H1 (cell line): ENCODE measurements at regions not wholly inside any gene's neighbourhood (a gene's known extent, or its start where the extent isn't known, plus 50 kb on each side); places are given as distances from the start of the nearest gene placed in this dataset.
"Not testable (repeated sequence)": the region's sequence is repeated elsewhere in the genome, so short reads cannot be mapped to it uniquely, and the experiment has no call there.

ENCODE experiments used
- CTCF ChIA-PET: fragments of 300-600 bp; sonication (Branson Sonifier 250); formaldehyde crosslinking; loops from one replicate; lab custom pipeline; 2021; ENCODE audit not compliant: partially characterized antibody; lab: Charles Lee
- POLR2A ChIA-PET: fragments of 300-600 bp; sonication (Branson Sonifier 250); formaldehyde crosslinking; loops from one replicate; lab custom pipeline; 2021; ENCODE audit warnings: inconsistent platforms; ENCODE audit not compliant: partially characterized antibody; lab: Charles Lee
- DNase-seq, 2 experiments: peaks; one replicate each; pipeline versions ENCODE4 v3.0.0 to v3.0.0-alpha.2; 2010 to 2022; ENCODE audit warnings: low spot score in 2 of 2, low read depth in 1 of 2, mixed read lengths in 1 of 2
- FAIRE-seq: peaks from 2 replicates; lab custom pipeline; 2011; peaks lifted over from hg19 to GRCh38; lab: Jason Lieb, UNC
- H2AFZ ChIP-seq: 2 replicates; pipeline ENCODE4 v1.8.1; 2012; ENCODE audit warnings: low read length, inconsistent platforms
- H2AK5ac ChIP-seq: 2 replicates; pipeline ENCODE4 v1.6.1; 2013; ENCODE audit warnings: low read depth, low read length
- H2BK120ac ChIP-seq: replicated peaks from 2 replicates; pipeline ENCODE3; 2013; ENCODE audit warnings: low read depth, low read length, inconsistent platforms
- H2BK12ac ChIP-seq: 2 replicates; pipeline ENCODE4 v1.6.1; 2013; ENCODE audit warnings: low read depth, low read length
- H2BK15ac ChIP-seq: 2 replicates; pipeline ENCODE4 v1.6.1; 2013; ENCODE audit warnings: low read length
- H2BK20ac ChIP-seq: 2 replicates; pipeline ENCODE4 v1.6.1; 2013; ENCODE audit warnings: low read length
- H2BK5ac ChIP-seq: 2 replicates; pipeline ENCODE4 v1.6.1; 2013; ENCODE audit warnings: low read depth, low read length
- H3K14ac ChIP-seq: 2 replicates; pipeline ENCODE4 v1.6.1; 2013; ENCODE audit warnings: inconsistent platforms; ENCODE audit not compliant: insufficient read length
- H3K18ac ChIP-seq: 2 replicates; pipeline ENCODE4 v1.6.1; 2013; ENCODE audit warnings: low read length; ENCODE audit errors: extremely low read depth
- H3K23ac ChIP-seq: 2 replicates; pipeline ENCODE4 v1.6.1; 2013; ENCODE audit warnings: inconsistent platforms; ENCODE audit not compliant: insufficient read length
- H3K23me2 ChIP-seq: 2 replicates; pipeline ENCODE4 v1.6.1; 2013; ENCODE audit warnings: low read depth, low read length
- H3K27ac ChIP-seq: 2 replicates; pipeline ENCODE4 v1.6.1; 2011; ENCODE audit warnings: low read depth, low read length, inconsistent platforms
- H3K27me3 ChIP-seq, 4 experiments: replicated peaks in 1 of 4; 1 replicate in 1 of 4; 2 replicates in 3 of 4; pipeline versions ENCODE4 v1.6.1 to v1.8.1; 2011 to 2013; ENCODE audit warnings: low read length in 3 of 4, mild to moderate bottlenecking in 3 of 4, inconsistent platforms in 2 of 4, mixed read lengths in 2 of 4, moderate library complexity in 1 of 4; ENCODE audit not compliant: control insufficient read depth in 3 of 4, insufficient read depth in 3 of 4; ENCODE audit errors: extremely low read depth in 1 of 4
- H3K36me3 ChIP-seq, 4 experiments: 2 replicates each; pipeline versions ENCODE4 v1.6.1 to v1.8.1; 2011 to 2013; ENCODE audit warnings: mild to moderate bottlenecking in 4 of 4, low read length in 3 of 4, moderate library complexity in 2 of 4, control low read depth in 1 of 4, inconsistent platforms in 1 of 4; ENCODE audit not compliant: insufficient read depth in 4 of 4, control insufficient read depth in 2 of 4
- H3K4ac ChIP-seq: replicated peaks from 2 replicates; pipeline ENCODE3; 2013; ENCODE audit warnings: low read length, low read depth, mixed read lengths, inconsistent platforms; ENCODE audit not compliant: insufficient read length
- H3K4me1 ChIP-seq, 4 experiments: replicated peaks in 1 of 4; 1 replicate in 1 of 4; 2 replicates in 3 of 4; pipeline versions ENCODE4 v1.6.1 to v1.8.1; 2011 to 2013; ENCODE audit warnings: low read length in 3 of 4, inconsistent platforms in 2 of 4, mixed read lengths in 1 of 4; ENCODE audit not compliant: insufficient read depth in 4 of 4, control insufficient read depth in 3 of 4
- H3K4me2 ChIP-seq, 2 experiments: 2 replicates each; pipeline versions ENCODE4 v1.6.1 to v1.8.1; 2011 to 2013; ENCODE audit warnings: low read depth in 2 of 2, low read length in 2 of 2, control low read depth in 1 of 2, inconsistent platforms in 1 of 2, mild to moderate bottlenecking in 1 of 2; ENCODE audit not compliant: insufficient read depth in 1 of 2
- H3K4me3 ChIP-seq, 4 experiments: fragments of 200-600, 300-600 bp in 1 of 4; sonication (generic), shearing (Covaris generic), sonication (Bioruptor Twin) in 1 of 4; 2 replicates each; pipeline versions ENCODE4 v1.5.1 to v1.8.1; 2011 to 2016; ENCODE audit warnings: low read length in 4 of 4, low read depth in 3 of 4, control low read depth in 2 of 4, inconsistent platforms in 2 of 4, mild to moderate bottlenecking in 2 of 4, mixed read lengths in 1 of 4, moderate library complexity in 1 of 4; ENCODE audit not compliant: insufficient read depth in 2 of 4; ENCODE audit errors: extremely low read depth in 1 of 4
- H3K56ac ChIP-seq: replicated peaks from 2 replicates; pipeline ENCODE3; 2013; ENCODE audit warnings: low read depth, mild to moderate bottlenecking, mixed read lengths, low read length, inconsistent platforms; ENCODE audit not compliant: insufficient read length
- H3K79me1 ChIP-seq: 2 replicates; pipeline ENCODE4 v1.6.1; 2013; ENCODE audit warnings: low read depth, low read length, control low read depth
- H3K79me2 ChIP-seq, 2 experiments: 2 replicates each; pipeline versions ENCODE4 v1.6.1 to v1.8.1; 2012 to 2013; ENCODE audit warnings: low read length in 2 of 2, mild to moderate bottlenecking in 2 of 2, inconsistent platforms in 1 of 2; ENCODE audit not compliant: insufficient read depth in 2 of 2, control insufficient read depth in 1 of 2
- H3K9ac ChIP-seq, 4 experiments: replicated peaks in 1 of 4; 1 replicate in 1 of 4; 2 replicates in 3 of 4; pipeline versions ENCODE4 v1.6.1 to v1.8.1; 2011 to 2013; ENCODE audit warnings: low read depth in 3 of 4, low read length in 3 of 4, control low read depth in 2 of 4, mild to moderate bottlenecking in 2 of 4, moderate library complexity in 2 of 4, inconsistent platforms in 1 of 4; ENCODE audit errors: extremely low read depth in 1 of 4
- H3K9me3 ChIP-seq, 2 experiments: 2 replicates each; pipeline versions ENCODE4 v1.6.1 to v1.8.1; 2012 to 2013; ENCODE audit warnings: mild to moderate bottlenecking in 2 of 2, moderate library complexity in 2 of 2, control low read depth in 1 of 2, inconsistent platforms in 1 of 2, low read depth in 1 of 2, low read length in 1 of 2, mixed read lengths in 1 of 2; ENCODE audit not compliant: insufficient read depth in 2 of 2
- H4K20me1 ChIP-seq, 2 experiments: replicated peaks in 1 of 2; 2 replicates each; pipeline versions ENCODE3 to v1.8.1; 2011 to 2013; ENCODE audit warnings: inconsistent platforms in 2 of 2, low read length in 2 of 2, mild to moderate bottlenecking in 1 of 2; ENCODE audit not compliant: insufficient read depth in 2 of 2, control insufficient read depth in 1 of 2
- H4K5ac ChIP-seq: 2 replicates; pipeline ENCODE4 v1.6.1; 2013; ENCODE audit warnings: low read length, low read depth, mixed read lengths, inconsistent platforms; ENCODE audit not compliant: insufficient read length
- H4K8ac ChIP-seq: 2 replicates; pipeline ENCODE4 v1.8.0; 2013; ENCODE audit warnings: mild to moderate bottlenecking, moderate library complexity, low read length, inconsistent platforms; ENCODE audit not compliant: insufficient read depth; ENCODE audit errors: extremely low read depth
- H4K91ac ChIP-seq: replicated peaks from 2 replicates; pipeline ENCODE3; 2013; ENCODE audit warnings: low read length, mixed read lengths, inconsistent platforms; ENCODE audit not compliant: insufficient read length
- WGBS, 2 experiments: shearing (Covaris generic) in 1 of 2; methylation state at CpG; one replicate each; pipeline versions ENCODE4 v1.1.6 to v1.1.7; 2013 to 2015; ENCODE audit warnings: low lambda C conversion rate in 2 of 2, mixed read lengths in 2 of 2, inconsistent platforms in 1 of 2, low coverage in 1 of 2, missing lambda C conversion rate in 1 of 2; ENCODE audit not compliant: insufficient replicate concordance in 2 of 2, insufficient coverage in 1 of 2, insufficient read length in 1 of 2; ENCODE audit errors: extremely low coverage in 1 of 2, missing lambda C conversion rate in 1 of 2; 5-methylcytosine and 5-hydroxymethylcytosine counted together

DNA sequence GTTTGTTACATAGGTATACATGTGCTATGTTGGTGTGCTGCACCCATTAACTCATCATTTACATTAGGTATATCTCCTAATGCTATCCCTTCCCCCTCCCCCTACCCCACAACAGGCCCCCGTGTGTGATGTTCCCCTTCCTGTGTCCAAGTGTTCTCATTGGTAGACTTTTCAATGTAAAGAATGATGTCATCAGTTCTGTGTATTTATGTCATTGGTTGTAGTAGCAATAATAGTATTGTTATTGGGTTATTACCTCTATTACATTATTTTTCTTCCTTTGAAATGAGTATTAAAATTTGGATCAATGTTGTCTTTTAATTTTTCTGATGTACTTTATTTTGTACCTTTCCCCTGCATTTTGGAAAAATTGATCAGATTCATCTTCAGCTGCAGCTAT is 214.1 kb downstream of the TPRG1 start:
- H3K4me3 ChIP-seq, H4K5ac ChIP-seq, H2BK20ac ChIP-seq, H4K20me1 ChIP-seq, H3K4me1 ChIP-seq, H4K91ac ChIP-seq, H3K14ac ChIP-seq, H3K23ac ChIP-seq, H3K9me3 ChIP-seq, H3K4ac ChIP-seq, H3K27me3 ChIP-seq, H3K4me2 ChIP-seq, H4K8ac ChIP-seq, H2AFZ ChIP-seq, CTCF ChIA-PET, H2AK5ac ChIP-seq, H3K18ac ChIP-seq, H2BK12ac ChIP-seq, H2BK120ac ChIP-seq, H3K56ac ChIP-seq, H3K36me3 ChIP-seq, H3K27ac ChIP-seq, DNase-seq, H2BK5ac ChIP-seq, H3K79me2 ChIP-seq, H3K9ac ChIP-seq, POLR2A ChIA-PET, H3K23me2 ChIP-seq, FAIRE-seq, H3K79me1 ChIP-seq, H2BK15ac ChIP-seq: not testable (repeated sequence)
- WGBS, 2 experiments, result 86% methylated on average over 1 of the region's 1 CpG; no CpG with 5 or more reads in 1 of the 2 experiments
